NK-92 treated with Interleukin-12 subunit alpha and Interleukin-12 subunit beta, amount 100 ng/mL, for 24 hours (cell line): ENCODE measurements at regions not wholly inside any gene's neighbourhood (a gene's known extent, or its start where the extent isn't known, plus 50 kb on each side); places are given as distances from the start of the nearest gene placed in this dataset.

Source experiments
- DNase-seq: peaks from one replicate; lab custom pipeline; 2025; lab: John Stamatoyannopoulos, UW

GRCh38 chr6:105764315-105764714, 321.8 kb upstream of the PRDM1 start:
- no peak for DNase-seq

- DNase-seq = no peak
Measured at GRCh38 chr6:105763866-105764265, 322.3 kb upstream of the PRDM1 start.

- DNase-seq = no peak
Measured at GRCh38 chr6:105760746-105761145, 325.4 kb upstream of the PRDM1 start.

- DNase-seq = no peak
Measured at GRCh38 chr6:105759946-105760345, 326.2 kb upstream of the PRDM1 start.

- no peak for DNase-seq
Measured at GRCh38 chr6:105759015-105759414, 327.1 kb upstream of the PRDM1 start.

GRCh38 chr6:105757512-105758200, 328.5 kb upstream of the PRDM1 start:
- no peak for DNase-seq

GRCh38 chr6:105755885-105756284, 330.3 kb upstream of the PRDM1 start:
- DNase-seq = no peak

- no peak for DNase-seq
Measured at GRCh38 chr6:105753620-105754211, 332.4 kb upstream of the PRDM1 start.

- DNase-seq = no peak
Measured at GRCh38 chr6:105753207-105753606, 332.9 kb upstream of the PRDM1 start.

GRCh38 chr6:105750089-105750488, 336.0 kb upstream of the PRDM1 start:
- no peak for DNase-seq

- no peak for DNase-seq
Measured at GRCh38 chr6:105748737-105749161, 337.4 kb upstream of the PRDM1 start.

GRCh38 chr6:105747823-105748405, 338.2 kb upstream of the PRDM1 start:
- no peak for DNase-seq

GRCh38 chr6:105746509-105746908, 339.6 kb upstream of the PRDM1 start:
- DNase-seq = no peak

GRCh38 chr6:105746130-105746505, 340.0 kb upstream of the PRDM1 start:
- DNase-seq = no peak

GRCh38 chr6:105745464-105746129, 340.5 kb upstream of the PRDM1 start:
- DNase-seq = no peak

- no peak for DNase-seq
Measured at GRCh38 chr6:105744815-105745214, 341.3 kb upstream of the PRDM1 start.

- no peak for DNase-seq
Measured at GRCh38 chr6:105740946-105741645, 338.2 kb upstream of the PREP start.

- no peak for DNase-seq
Measured at GRCh38 chr6:105739764-105740163, 336.9 kb upstream of the PREP start.

GRCh38 chr6:105733556-105734162, 330.8 kb upstream of the PREP start:
- DNase-seq = no peak

- DNase-seq = no peak
Measured at GRCh38 chr6:105728995-105729394, 326.1 kb upstream of the PREP start.

- no peak for DNase-seq
Measured at GRCh38 chr6:105726902-105727655, 324.2 kb upstream of the PREP start.
